Progenitor cell of endocrine pancreas (in vitro differentiated cells): ENCODE measurements at regions not wholly inside any gene's neighbourhood (a gene's known extent, or its start where the extent isn't known, plus 50 kb on each side); places are given as distances from the start of the nearest gene placed in this dataset.

Experiments
- DNase-seq: peaks from one replicate; pipeline ENCODE4 v3.0.0; 2021; ENCODE audit warnings: low spot score; ENCODE audit not compliant: unreplicated experiment
- H3K27ac Mint-ChIP-seq: 2 replicates; pipeline ENCODE4 v1.8.0; 2021; ENCODE audit warnings: mild to moderate bottlenecking, moderate library complexity, mixed read lengths
- H3K27me3 Mint-ChIP-seq: 2 replicates; pipeline ENCODE4 v1.8.0; 2021; ENCODE audit warnings: mixed read lengths
- H3K36me3 Mint-ChIP-seq: 2 replicates; pipeline ENCODE4 v1.8.0; 2022; ENCODE audit warnings: mixed read lengths; ENCODE audit not compliant: insufficient read depth
- H3K4me1 Mint-ChIP-seq: 2 replicates; pipeline ENCODE4 v1.8.0; 2021; ENCODE audit warnings: low read depth, mixed read lengths
- H3K4me3 Mint-ChIP-seq: 2 replicates; pipeline ENCODE4 v1.8.0; 2021; ENCODE audit warnings: low read depth, mild to moderate bottlenecking, moderate library complexity, mixed read lengths
- H3K9me3 Mint-ChIP-seq: 2 replicates; pipeline ENCODE4 v1.8.0; 2021; ENCODE audit warnings: low read depth, mixed read lengths
- CTCF ChIP-seq: fragments of 200-600 bp; sonication (generic); IDR thresholded peaks from one replicate; pipeline ENCODE4 v1.5.0; 2021; ENCODE audit warnings: antibody characterized with exemption, mild to moderate bottlenecking; ENCODE audit not compliant: unreplicated experiment

- no peaks in the 10 kb centered on the region for H3K9me3 Mint-ChIP-seq
- H3K4me3 Mint-ChIP-seq: no peak overlapping the region
- no peaks in the 10 kb centered on the region for H3K27me3 Mint-ChIP-seq
- no peak overlapping the region for H3K27ac Mint-ChIP-seq
- TF ChIP-seq CTCF: no peak
- no peaks in the 10 kb centered on the region for H3K4me1 Mint-ChIP-seq
- no peak for DNase-seq
- no peaks in the 10 kb centered on the region for H3K36me3 Mint-ChIP-seq
Measured at GRCh38 chr18:29616867-29617266, 1425.7 kb downstream of the DSC3 start.

- no peak for TF ChIP-seq CTCF
- Mint-ChIP-seq H3K27me3 (no peaks in the 10 kb centered on the region), H3K4me1 (no peaks in the 10 kb centered on the region), H3K27ac (no peak overlapping the region), H3K36me3 (no peaks in the 10 kb centered on the region), H3K4me3 (no peak overlapping the region), H3K9me3 (peaks cover 23% of the 10 kb centered on the region)
- DNase-seq: no peak
Measured at GRCh38 chr18:29608982-29609381, 1432.1 kb upstream of the CDH2 start.

GRCh38 chr18:29605365-29605764 is 1428.4 kb upstream of the CDH2 start:
- no peak for DNase-seq
- H3K27ac Mint-ChIP-seq: no peak overlapping the region
- no peaks in the 10 kb centered on the region for H3K36me3 Mint-ChIP-seq
- H3K4me3 Mint-ChIP-seq: no peak overlapping the region
- H3K9me3 Mint-ChIP-seq: peaks cover 37% of the 10 kb centered on the region
- H3K4me1 Mint-ChIP-seq: no peaks in the 10 kb centered on the region
- no peak for TF ChIP-seq CTCF
- H3K27me3 Mint-ChIP-seq: no peaks in the 10 kb centered on the region

GRCh38 chr18:29596959-29597358 is 1420.0 kb upstream of the CDH2 start:
- no peaks in the 10 kb centered on the region for H3K36me3 Mint-ChIP-seq
- H3K4me1 Mint-ChIP-seq: no peaks in the 10 kb centered on the region
- no peak overlapping the region for H3K4me3 Mint-ChIP-seq
- H3K27me3 Mint-ChIP-seq: no peaks in the 10 kb centered on the region
- no peak for TF ChIP-seq CTCF
- H3K27ac Mint-ChIP-seq: no peak overlapping the region
- H3K9me3 Mint-ChIP-seq: peaks cover 6% of the 10 kb centered on the region
- no peak for DNase-seq

GRCh38 chr18:29594493-29594892 is 1417.6 kb upstream of the CDH2 start:
- Mint-ChIP-seq H3K4me1 (no peaks in the 10 kb centered on the region), H3K4me3 (no peak overlapping the region), H3K36me3 (no peaks in the 10 kb centered on the region), H3K9me3 (peaks cover 5% of the 10 kb centered on the region), H3K27me3 (no peaks in the 10 kb centered on the region), H3K27ac (no peak overlapping the region)
- TF ChIP-seq CTCF: no peak
- no peak for DNase-seq
